ENCODE measurements at regions not wholly inside any gene's neighbourhood (a gene's known extent, or its start where the extent isn't known, plus 50 kb on each side); places are given as distances from the start of the nearest gene placed in this dataset.

DNA sequence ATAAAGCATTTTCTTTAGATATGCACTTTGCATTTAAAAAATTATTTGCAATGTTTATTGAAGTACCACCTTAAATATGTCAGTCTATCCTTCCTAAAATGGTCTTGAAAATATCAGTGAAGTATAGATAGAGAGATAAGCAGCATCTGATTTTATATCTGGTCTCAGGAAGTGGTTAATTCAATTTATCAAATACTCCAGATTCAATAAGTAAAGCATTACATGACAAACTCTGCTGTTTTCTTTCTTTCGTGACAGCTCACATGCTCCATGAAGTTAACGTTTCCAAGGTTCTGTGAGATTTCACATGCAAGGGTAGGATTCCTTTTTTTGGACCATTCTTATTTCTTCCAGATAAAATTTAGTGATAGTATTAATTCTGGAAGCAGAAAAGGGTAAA lies 775.4 kb upstream of the ROBO1 start:
- Histone ChIP-seq H3K27ac (no peak overlapping the region), H3K4me1 (no peaks in the 10 kb centered on the region), H3K27me3 (no peaks in the 10 kb centered on the region), H3K9me3 (no peaks in the 10 kb centered on the region), H3K4me3 (no peak overlapping the region), H3K36me3 (replicated peaks in 1 of 2; ENCODE audit: insufficient read depth in 1 of 2, low read depth in 2 of 2) (no peaks in the 10 kb centered on the region)
- 59 to 65% methylated on average over 2 of the region's 2 CpGs for WGBS, 2 donors
- ATAC-seq (no peak), DNase-seq (no peak)
- TF ChIP-seq POLR2A (IDR thresholded peaks at IDR 0.05) = no peak
- TF ChIP-seq, protein P1, sequence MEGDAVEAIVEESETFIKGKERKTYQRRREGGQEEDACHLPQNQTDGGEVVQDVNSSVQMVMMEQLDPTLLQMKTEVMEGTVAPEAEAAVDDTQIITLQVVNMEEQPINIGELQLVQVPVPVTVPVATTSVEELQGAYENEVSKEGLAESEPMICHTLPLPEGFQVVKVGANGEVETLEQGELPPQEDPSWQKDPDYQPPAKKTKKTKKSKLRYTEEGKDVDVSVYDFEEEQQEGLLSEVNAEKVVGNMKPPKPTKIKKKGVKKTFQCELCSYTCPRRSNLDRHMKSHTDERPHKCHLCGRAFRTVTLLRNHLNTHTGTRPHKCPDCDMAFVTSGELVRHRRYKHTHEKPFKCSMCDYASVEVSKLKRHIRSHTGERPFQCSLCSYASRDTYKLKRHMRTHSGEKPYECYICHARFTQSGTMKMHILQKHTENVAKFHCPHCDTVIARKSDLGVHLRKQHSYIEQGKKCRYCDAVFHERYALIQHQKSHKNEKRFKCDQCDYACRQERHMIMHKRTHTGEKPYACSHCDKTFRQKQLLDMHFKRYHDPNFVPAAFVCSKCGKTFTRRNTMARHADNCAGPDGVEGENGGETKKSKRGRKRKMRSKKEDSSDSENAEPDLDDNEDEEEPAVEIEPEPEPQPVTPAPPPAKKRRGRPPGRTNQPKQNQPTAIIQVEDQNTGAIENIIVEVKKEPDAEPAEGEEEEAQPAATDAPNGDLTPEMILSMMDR (IDR thresholded peaks at IDR 0.05) = no peak
- intact Hi-C loops (cut with DNase I) = no loop called here

DNA sequence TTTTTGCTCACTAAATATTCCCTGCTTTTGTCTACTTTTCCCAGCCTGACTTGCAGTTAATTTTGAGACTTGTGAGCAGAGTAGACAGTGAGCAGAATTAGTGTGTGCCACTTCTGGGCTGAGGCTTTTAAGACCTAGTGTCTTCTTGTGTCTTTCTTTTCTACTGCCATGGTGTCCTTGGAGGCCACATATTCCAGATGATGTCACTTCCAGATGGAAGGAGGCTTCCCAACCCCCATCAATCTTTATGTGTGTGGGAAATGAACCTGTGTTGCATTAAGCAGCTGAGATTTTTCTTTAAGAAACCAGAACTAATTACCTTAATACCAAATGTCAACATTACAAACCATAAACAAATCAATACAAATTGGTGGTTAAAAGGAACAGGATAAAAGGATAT lies 774.7 kb upstream of the ROBO1 start:
- TF ChIP-seq, protein P1 (IDR thresholded peaks at IDR 0.05) = no peak
- TF ChIP-seq POLR2A (IDR thresholded peaks at IDR 0.05) = no peak
- H3K27me3 ChIP-seq = no peaks in the 10 kb centered on the region
- no peaks in the 10 kb centered on the region for H3K36me3 ChIP-seq (replicated peaks in 1 of 2; ENCODE audit: insufficient read depth in 1 of 2, low read depth in 2 of 2)
- DNase-seq (no peak), ATAC-seq (no peak)
- H3K4me3 ChIP-seq = no peak overlapping the region
- no peaks in the 10 kb centered on the region for H3K9me3 ChIP-seq
- no peak overlapping the region for H3K27ac ChIP-seq
- intact Hi-C loops (cut with DNase I) = no loop called here
- no peaks in the 10 kb centered on the region for H3K4me1 ChIP-seq

DNA sequence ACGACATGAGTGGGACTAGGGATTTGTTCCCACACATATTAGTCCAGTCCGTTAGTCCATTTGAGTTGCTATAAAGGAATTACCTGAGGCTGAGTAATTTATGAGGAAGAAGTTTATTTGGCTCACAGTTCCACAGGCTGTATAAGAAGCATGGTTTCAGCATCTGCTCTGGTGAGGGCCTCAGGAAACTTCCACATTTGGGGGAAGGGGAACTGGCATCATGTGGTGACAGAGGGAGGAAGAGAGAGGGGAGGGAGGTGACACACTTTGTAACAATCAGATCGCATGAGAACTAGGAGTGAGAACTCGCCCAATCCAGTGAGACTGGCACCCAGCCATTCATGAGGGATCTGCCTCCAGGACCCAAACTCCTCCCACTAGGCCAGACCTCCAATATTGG lies 769.9 kb upstream of the ROBO1 start:
- Histone ChIP-seq H3K4me3 (no peak overlapping the region), H3K4me1 (no peaks in the 10 kb centered on the region), H3K27me3 (no peaks in the 10 kb centered on the region), H3K36me3 (replicated peaks in 1 of 2; ENCODE audit: insufficient read depth in 1 of 2, low read depth in 2 of 2) (no peaks in the 10 kb centered on the region), H3K9me3 (no peaks in the 10 kb centered on the region), H3K27ac (no peak overlapping the region)
- WGBS, 2 donors = 65 to 66% methylated on average over 4 of the region's 4 CpGs
- TF ChIP-seq POLR2A (IDR thresholded peaks at IDR 0.05) = no peak
- TF ChIP-seq, protein P1 (IDR thresholded peaks at IDR 0.05) = no peak
- no peak for ATAC-seq
- intact Hi-C loops (cut with DNase I) = no loop called here
- DNase-seq = no peak

DNA sequence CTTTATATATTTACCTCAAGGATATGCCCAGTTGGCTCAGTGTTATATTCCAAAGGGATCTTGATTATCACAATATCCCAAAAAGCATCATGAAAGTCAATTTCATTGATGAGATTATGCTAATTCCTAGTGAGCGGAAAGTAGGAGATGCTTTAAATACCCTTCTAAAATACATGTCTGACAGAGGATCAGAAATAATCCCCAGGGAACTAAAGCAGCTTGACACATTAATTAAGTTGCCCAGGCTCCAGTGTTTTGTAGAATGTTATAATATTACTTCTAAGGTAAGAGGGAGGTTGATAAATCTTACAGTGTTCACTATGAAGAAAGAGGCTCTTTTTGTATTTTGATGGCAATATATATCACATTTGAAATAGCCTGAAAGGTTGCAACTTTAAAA lies 767.5 kb upstream of the ROBO1 start:
- no peaks in the 10 kb centered on the region for H3K27me3 ChIP-seq
- 75 to 77% methylated on average over 1 of the region's 1 CpG for WGBS, 2 donors
- no peak for ATAC-seq
- no peak overlapping the region for H3K4me3 ChIP-seq
- no peaks in the 10 kb centered on the region for H3K4me1 ChIP-seq
- no peak overlapping the region for H3K27ac ChIP-seq
- no peaks in the 10 kb centered on the region for H3K36me3 ChIP-seq (replicated peaks in 1 of 2; ENCODE audit: insufficient read depth in 1 of 2, low read depth in 2 of 2)
- TF ChIP-seq, protein P1 (IDR thresholded peaks at IDR 0.05) = no peak
- TF ChIP-seq POLR2A (IDR thresholded peaks at IDR 0.05) = no peak
- no peak for DNase-seq
- H3K9me3 ChIP-seq = no peaks in the 10 kb centered on the region
- intact Hi-C loops (cut with DNase I) = no loop called here

DNA sequence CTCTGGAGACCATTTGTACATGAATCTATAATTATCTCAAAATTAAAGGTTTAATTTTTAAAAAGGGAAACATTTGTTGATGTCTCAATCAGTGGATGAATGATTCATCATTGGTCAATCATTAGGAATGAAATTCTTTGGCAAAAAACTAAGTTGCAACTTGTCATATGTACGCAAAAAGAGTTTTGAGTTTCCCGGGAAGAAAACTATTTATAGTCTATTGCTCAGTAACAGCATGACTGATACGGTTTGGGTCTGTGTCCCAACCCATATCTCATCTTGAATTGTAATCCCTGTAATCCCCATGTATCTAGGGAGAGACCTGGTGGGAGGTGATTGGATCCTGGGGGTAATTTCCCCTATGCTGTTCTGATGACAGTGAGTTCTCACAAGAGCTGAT lies 765.8 kb upstream of the ROBO1 start:
- H3K9me3 ChIP-seq = no peaks in the 10 kb centered on the region
- TF ChIP-seq, protein P1 (IDR thresholded peaks at IDR 0.05) = no peak
- TF ChIP-seq POLR2A (IDR thresholded peaks at IDR 0.05) = no peak
- no peak for DNase-seq
- no peaks in the 10 kb centered on the region for H3K4me1 ChIP-seq
- H3K4me3 ChIP-seq = no peak overlapping the region
- ATAC-seq = no peak
- intact Hi-C loops (cut with DNase I) = no loop called here
- no peak overlapping the region for H3K27ac ChIP-seq
- H3K36me3 ChIP-seq (replicated peaks in 1 of 2; ENCODE audit: insufficient read depth in 1 of 2, low read depth in 2 of 2) = no peaks in the 10 kb centered on the region
- 64 to 70% methylated on average over 3 of the region's 3 CpGs for WGBS, 2 donors
- no peaks in the 10 kb centered on the region for H3K27me3 ChIP-seq
